C4-2B (cell line): ENCODE measurements at regions not wholly inside any gene's neighbourhood (a gene's known extent, or its start where the extent isn't known, plus 50 kb on each side); places are given as distances from the start of the nearest gene placed in this dataset.
"Not testable (repeated sequence)": the region's sequence is repeated elsewhere in the genome, so short reads cannot be mapped to it uniquely, and the experiment has no call there.

Experiments used
- H3K27ac ChIP-seq: fragments of 450-650 bp; 2 replicates; pipeline ENCODE4 v1.5.1; 2017
- CTCF ChIP-seq: fragments of 450-650 bp; conservative IDR thresholded peaks from 2 replicates; pipeline ENCODE4 v1.5.1; 2017; ENCODE audit warnings: mild to moderate bottlenecking
- ZFX ChIP-seq: fragments of 450-650 bp; IDR thresholded peaks from 2 replicates; pipeline ENCODE4 v1.6.1; 2017

DNA sequence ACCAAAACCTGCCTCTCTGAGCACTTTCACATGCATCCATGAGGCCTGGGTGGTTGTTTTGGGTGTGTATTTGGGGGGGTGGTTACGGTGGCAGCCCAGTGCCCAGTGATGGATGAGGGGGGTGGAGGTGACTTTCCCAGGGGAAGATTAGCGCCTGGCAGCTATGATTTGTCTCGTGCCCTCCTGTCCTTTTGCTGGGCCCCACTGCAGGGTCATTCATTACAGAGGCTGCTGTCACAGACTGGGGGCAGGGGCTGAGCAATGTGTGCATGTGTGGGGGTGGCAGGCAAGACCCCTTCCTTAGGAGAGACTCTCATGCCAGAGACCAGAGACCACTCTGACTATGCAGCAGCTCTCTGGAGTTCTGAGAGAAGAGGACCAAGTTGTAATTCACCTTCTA lies 93.7 kb downstream of the MRM1 start:
- no peak overlapping the region for H3K27ac ChIP-seq
- TF ChIP-seq CTCF (no peak), ZFX (no peak)

- not testable (repeated sequence) for H3K27ac ChIP-seq
Measured at GRCh38 chr17:36695710-36696109, 94.3 kb downstream of the MRM1 start.

DNA sequence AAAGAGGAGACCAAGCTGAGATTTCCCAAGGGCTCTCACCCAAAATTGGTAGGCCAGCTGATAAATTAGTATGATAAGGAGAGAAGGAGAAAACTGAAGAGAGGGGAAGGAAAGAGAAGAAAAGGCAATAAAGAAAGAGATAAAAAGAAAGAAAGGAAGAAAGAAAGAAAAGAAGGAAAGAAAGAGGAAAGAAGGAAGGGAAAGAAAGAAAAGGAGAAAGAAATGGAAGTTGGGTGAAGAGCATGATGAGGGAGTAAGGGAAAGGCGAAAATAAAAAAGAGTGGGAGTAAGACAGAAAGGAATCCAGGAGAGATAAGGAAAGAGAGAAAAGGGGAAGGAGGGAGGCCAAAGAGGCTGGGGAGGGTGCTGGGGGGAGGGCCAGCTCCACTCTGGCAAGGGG lies 95.4 kb downstream of the MRM1 start:
- TF ChIP-seq CTCF (no peak), ZFX (no peak)
- H3K27ac ChIP-seq: no peak overlapping the region

DNA sequence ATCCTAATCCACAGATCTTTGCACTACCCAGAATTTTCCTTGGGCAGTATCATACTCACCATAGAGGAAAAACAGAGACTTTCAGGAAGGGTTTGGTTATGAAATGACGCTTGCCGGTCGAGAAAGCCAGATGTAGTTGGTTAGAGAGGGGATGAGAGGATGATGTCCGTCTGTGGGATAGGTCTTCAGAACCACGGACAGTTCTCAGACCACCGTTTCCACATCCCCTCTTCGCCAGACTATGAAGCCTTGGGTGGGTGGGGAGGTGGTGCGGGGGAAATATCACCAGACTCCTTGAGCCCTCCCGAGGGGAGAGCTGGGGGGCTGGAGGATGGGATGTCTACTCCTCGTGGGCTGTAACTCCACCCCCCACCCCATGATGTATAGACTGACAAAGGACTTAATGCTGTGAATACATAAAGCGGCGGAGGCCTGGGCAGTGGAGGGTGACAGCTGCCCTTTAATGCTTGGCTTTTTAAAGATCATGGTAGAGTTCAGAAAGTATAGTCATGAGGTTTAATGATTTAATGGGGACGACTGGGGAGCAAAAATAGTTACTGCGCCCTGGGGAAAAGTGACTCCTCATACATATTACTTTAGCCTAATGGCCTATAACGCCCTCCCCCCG lies 96.6 kb downstream of the MRM1 start:
- H3K27ac ChIP-seq: no peak overlapping the region
- TF ChIP-seq ZFX: no peak
- TF ChIP-seq CTCF: no peak

DNA sequence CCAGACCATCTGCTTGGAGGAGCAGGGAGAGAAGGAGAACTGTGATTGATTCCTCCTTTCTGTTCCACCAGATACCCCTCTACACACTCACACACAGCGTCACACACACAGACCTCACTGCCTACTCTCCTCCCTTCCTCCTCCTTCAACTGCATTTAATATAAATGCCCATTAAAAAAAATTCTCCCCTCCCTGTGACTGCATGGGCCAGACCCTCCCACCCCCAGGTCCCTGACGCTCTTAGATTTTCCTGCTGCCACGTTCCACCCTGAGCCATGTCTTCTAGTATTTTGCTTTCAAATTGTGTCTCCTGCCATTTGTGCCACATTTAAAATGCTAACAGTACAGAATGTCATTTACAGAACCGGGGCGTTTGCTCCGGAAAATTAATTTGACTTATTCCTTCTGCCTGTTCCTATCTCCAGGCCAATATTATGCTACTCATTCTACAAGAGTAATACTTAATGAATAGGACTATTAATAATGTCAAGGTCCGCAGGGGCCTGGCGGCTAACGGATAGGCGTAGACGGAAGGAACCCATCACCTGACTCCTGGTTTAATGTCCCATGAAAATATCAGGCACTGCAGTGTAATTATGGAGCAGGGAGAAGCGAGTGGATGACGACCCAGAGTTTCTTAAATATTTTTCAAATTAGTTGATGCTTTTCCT lies 100.2 kb downstream of the MRM1 start:
- no peak overlapping the region for H3K27ac ChIP-seq
- TF ChIP-seq CTCF: no peak
- no peak for TF ChIP-seq ZFX

DNA sequence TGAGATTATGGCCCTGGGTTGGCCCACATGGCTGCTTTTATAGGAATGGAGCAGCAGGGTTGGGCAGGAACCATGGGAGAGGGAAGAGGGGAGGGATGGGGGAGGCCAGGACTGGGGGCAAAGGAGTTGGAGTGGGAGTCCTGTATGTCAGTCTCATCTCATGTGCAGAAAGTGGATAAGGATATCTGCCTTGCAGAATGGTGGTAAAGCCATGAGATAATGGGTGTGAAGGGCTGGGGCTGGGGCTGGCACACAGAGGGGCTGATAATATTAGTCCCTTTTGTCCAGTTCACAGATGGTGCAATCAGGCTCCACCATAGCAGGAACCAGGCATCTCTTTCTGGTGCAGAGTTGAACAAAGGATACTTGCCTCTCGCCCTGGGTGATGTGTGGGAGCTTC lies 101.3 kb downstream of the MRM1 start:
- TF ChIP-seq CTCF (no peak), ZFX (no peak)
- H3K27ac ChIP-seq: no peak overlapping the region

DNA sequence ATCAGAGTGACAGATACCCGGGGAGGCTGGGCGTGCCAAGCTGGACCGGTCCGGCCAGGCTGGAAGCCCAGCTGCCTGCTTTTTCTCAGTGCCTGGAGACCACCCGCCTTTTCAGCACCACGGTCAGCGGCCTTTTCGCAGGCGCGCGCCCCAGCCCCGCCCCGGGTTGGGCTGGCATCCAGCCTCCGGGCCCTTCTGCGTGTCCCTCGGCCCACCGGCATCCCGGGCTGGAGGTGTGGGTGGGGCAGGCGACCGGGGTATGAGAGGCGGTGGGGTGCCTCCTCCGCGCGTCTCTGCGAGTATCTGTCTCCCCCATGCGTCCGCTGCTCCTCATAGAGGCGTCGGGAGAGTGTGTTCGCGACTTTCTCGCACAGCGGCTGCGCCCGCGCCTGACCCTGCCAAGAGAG lies 102.5 kb downstream of the MRM1 start:
- TF ChIP-seq ZFX: no peak
- TF ChIP-seq CTCF: no peak

DNA sequence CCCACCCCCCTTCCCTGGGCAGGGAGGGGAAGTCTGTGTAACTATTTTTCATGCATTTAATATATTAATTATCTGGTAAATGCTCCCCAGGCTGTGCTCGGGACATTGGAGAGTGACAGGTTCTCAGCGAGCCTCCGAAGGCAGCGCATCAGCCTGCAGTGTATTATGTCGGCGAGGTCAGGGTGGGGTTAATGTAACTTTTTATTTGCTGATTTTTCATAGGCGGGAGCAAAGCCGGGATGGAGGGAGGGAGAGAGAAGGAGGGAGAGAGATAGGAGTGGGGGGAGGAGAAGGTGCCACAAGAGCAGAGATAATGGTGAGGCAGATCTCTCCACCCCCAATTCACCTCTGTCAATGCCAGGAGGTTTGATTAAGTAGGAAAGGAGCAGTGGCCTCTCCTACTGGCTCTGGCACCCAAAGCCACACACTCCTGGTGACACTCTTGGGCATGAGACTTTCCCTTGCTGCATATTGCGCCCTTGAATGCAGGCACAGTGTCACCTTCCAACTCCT lies 104.0 kb downstream of the MRM1 start:
- no peak overlapping the region for H3K27ac ChIP-seq
- TF ChIP-seq ZFX: no peak
- TF ChIP-seq CTCF: no peak

More for the DNA sequence above, 102.5 kb downstream of the MRM1 start:
- H3K27ac ChIP-seq: no peak overlapping the region
